ENCODE measurements at regions not wholly inside any gene's neighbourhood (a gene's known extent, or its start where the extent isn't known, plus 50 kb on each side); places are given as distances from the start of the nearest gene placed in this dataset.

DNA sequence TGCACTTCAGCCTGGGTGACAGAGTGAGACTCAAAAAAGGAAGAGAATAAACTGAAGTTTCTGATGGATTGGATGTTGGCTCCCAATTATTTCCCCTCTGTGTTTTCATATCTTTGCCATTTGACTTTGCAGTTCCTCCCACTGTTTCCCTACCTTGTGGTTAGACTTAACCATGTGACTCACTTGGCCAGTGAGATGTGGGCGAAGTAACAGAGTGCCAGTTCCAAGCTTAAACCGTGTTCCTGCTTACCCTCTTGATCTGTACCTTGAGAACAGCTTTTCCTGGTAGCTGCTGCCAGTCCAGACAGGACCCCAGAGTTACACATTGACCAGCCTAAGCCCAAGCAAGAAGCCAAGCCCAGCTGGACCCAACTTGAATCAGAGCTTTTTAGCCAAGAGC, 323.4 kb downstream of the LTN1 start:
- Histone ChIP-seq H3K4me3 (no peak overlapping the region), H3K27ac (no peak overlapping the region)
- DNase-seq (ENCODE audit: low spot score), result no peak
- TF ChIP-seq, protein P1, sequence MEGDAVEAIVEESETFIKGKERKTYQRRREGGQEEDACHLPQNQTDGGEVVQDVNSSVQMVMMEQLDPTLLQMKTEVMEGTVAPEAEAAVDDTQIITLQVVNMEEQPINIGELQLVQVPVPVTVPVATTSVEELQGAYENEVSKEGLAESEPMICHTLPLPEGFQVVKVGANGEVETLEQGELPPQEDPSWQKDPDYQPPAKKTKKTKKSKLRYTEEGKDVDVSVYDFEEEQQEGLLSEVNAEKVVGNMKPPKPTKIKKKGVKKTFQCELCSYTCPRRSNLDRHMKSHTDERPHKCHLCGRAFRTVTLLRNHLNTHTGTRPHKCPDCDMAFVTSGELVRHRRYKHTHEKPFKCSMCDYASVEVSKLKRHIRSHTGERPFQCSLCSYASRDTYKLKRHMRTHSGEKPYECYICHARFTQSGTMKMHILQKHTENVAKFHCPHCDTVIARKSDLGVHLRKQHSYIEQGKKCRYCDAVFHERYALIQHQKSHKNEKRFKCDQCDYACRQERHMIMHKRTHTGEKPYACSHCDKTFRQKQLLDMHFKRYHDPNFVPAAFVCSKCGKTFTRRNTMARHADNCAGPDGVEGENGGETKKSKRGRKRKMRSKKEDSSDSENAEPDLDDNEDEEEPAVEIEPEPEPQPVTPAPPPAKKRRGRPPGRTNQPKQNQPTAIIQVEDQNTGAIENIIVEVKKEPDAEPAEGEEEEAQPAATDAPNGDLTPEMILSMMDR (IDR thresholded peaks at IDR 0.05), result no peak

DNA sequence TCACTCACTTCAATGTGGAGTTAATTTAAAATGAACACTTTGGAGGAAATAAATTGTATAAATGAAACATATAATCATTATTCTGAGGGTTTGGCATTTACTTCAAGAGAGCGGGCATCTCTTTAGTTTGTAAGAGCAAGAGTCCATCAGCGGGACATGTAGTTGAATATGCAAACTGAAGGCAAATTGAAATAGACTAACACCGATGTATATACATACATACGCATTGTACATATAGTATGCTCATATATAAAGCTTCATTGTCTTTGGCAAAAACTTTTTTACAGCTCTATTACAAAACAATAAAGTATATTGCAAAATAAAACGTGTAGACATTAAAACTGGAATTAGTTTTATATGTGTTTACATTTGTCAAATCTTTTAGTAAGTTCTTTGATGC, 328.9 kb downstream of the LTN1 start:
- no peak for DNase-seq (ENCODE audit: low spot score)
- H3K27ac ChIP-seq, result no peak overlapping the region
- no peak overlapping the region for H3K4me3 ChIP-seq
- TF ChIP-seq, protein P1 (IDR thresholded peaks at IDR 0.05), result no peak

DNA sequence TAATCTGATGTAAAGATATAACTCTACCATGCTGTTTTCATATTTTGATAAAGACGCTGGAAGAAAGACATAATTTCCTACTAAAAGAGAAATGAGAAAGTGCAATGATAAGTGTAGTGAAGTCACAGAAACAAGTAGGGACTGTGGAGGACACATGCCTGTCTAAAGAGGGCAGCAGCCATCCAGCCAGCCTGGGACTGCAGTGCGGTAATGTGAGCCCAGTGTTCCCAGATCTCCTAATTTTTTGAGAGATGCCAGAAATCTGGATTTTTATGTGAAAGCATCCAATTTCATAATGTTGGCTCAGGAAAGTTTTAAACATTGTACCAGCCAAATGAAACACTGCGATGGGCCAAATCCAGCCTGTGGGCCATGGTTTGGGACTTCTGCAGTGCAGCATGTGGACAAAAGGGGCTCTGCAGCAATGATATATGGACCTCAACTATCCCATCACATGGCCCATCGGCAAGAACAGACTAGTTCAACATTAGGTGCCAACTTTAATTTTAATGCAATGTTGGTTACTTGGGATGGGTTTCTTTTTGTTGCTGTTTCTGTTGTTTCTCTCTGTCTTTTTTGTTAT, 329.5 kb downstream of the LTN1 start:
- DNase-seq (ENCODE audit: low spot score), result no peak
- H3K27ac ChIP-seq, result no peak overlapping the region
- TF ChIP-seq, protein P1 (IDR thresholded peaks at IDR 0.05), result no peak
- H3K4me3 ChIP-seq, result no peak overlapping the region

DNA sequence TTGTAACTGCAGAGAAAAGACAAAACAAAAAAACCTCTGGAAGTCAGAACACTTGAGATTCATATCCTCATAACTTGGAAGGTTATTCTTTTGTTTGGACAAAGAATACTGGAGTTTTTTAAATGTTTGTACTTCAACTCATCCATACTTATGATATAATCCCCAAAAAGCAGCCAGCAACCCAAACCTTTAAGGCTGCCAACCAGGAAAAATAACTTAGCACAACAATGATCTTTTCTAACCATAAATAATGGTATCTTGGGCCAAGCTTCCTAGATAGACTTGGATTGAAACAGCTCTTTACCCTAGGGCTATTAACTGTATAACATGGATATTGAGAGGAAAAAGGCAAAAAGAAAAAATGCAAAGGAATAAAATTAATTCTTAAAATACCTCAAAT, 335.1 kb downstream of the LTN1 start:
- no peak overlapping the region for H3K27ac ChIP-seq
- TF ChIP-seq, protein P1 (IDR thresholded peaks at IDR 0.05), result no peak
- DNase-seq (ENCODE audit: low spot score), result no peak
- no peak overlapping the region for H3K4me3 ChIP-seq

DNA sequence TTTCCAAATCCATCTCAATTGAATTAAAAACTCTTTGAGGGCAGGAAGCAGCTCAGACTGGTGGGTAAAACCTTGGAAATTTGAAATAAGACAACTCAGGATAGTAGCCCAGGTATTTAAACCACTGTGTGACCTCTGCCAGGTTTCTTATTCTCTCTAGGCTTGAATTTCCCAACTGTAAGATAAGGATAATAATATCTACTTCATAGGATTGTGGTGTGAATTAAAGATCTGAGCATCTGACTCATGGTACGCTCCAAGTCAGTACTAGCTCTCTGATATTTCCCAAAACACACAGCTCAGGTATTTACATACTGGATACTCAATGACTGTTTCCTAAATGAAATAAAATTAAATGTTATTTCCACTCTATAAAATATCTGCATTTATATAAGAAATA, 337.2 kb downstream of the LTN1 start:
- TF ChIP-seq, protein P1 (IDR thresholded peaks at IDR 0.05), result no peak
- H3K4me3 ChIP-seq, result no peak overlapping the region
- H3K27ac ChIP-seq, result no peak overlapping the region
- no peak for DNase-seq (ENCODE audit: low spot score)

DNA sequence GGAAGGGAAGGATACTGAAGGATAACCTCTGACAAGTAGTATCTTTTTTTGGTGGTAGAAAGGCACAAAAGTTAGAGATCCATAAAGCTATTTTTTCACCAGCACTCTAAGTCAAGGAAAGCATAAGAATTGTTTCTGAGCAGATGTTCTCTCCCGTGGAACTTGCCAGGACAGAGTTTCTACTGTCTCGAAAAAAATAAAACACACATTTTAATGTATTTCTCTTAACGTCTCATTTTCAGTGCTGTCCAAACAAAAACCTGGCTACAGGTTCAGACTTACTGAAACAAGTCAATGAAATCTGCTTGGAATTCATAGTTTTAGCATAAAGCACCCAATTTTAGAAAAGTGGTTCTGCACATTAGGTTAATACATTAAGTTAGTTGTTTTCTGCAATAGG, 338.3 kb downstream of the LTN1 start:
- no peak for DNase-seq (ENCODE audit: low spot score)

DNA sequence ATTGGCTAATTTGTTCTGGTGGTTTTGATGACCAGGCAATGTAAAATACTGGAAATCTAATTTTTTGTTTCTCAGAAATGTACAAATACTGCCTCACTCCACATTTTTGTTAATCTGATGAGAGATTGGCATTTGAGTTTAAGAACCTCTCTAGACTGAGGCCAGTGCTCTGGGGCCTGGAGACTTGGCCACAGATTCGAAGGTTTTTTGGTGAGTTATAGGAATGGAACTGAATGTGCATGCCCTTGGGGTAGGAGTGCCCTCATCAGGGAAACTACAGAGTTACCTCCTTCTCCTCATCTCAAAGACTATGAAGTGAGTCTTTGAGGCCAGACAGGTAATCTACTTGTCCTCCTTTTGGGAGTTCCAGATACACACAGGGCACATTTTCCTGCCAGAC, 347.9 kb downstream of the LTN1 start:
- TF ChIP-seq, protein P1 (IDR thresholded peaks at IDR 0.05), result no peak
- Histone ChIP-seq H3K27ac (no peak overlapping the region), H3K4me3 (no peak overlapping the region)
- no peak for DNase-seq (ENCODE audit: low spot score)

More for the DNA sequence above, 338.3 kb downstream of the LTN1 start:
- H3K27ac ChIP-seq, result no peak overlapping the region
- TF ChIP-seq, protein P1 (IDR thresholded peaks at IDR 0.05), result no peak
- H3K4me3 ChIP-seq, result no peak overlapping the region

Measured in coronary artery (tissue), 2 donors.